ENCODE measurements at regions not wholly inside any gene's neighbourhood (a gene's known extent, or its start where the extent isn't known, plus 50 kb on each side); places are given as distances from the start of the nearest gene placed in this dataset.
"Not testable (repeated sequence)": the region's sequence is repeated elsewhere in the genome, so short reads cannot be mapped to it uniquely, and the experiment has no call there.

DNA sequence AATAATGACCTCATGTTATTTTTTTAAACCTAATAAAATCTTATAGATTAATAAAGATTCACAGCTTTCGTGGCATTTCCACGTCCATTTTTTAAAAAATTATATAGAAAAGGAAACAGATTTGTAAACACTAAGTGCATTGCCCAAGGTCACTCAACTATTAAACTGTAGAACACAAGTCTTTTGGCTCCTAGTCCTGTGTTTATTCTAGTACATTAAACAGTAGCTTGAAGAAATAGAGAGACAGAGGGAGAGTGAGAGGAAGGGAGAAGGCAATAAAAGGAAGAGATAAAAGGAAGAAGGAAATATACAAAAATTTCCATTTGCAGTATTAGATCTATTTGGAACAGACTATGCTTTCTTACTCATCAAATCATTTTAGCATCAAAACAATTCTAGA, 586.7 kb upstream of the CITED2 start:
- no peaks in the 10 kb centered on the region for H3K9me3 ChIP-seq
- no peak for TF ChIP-seq POLR2A (IDR thresholded peaks at IDR 0.05)
- TF ChIP-seq, protein P1, sequence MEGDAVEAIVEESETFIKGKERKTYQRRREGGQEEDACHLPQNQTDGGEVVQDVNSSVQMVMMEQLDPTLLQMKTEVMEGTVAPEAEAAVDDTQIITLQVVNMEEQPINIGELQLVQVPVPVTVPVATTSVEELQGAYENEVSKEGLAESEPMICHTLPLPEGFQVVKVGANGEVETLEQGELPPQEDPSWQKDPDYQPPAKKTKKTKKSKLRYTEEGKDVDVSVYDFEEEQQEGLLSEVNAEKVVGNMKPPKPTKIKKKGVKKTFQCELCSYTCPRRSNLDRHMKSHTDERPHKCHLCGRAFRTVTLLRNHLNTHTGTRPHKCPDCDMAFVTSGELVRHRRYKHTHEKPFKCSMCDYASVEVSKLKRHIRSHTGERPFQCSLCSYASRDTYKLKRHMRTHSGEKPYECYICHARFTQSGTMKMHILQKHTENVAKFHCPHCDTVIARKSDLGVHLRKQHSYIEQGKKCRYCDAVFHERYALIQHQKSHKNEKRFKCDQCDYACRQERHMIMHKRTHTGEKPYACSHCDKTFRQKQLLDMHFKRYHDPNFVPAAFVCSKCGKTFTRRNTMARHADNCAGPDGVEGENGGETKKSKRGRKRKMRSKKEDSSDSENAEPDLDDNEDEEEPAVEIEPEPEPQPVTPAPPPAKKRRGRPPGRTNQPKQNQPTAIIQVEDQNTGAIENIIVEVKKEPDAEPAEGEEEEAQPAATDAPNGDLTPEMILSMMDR (IDR thresholded peaks at IDR 0.05 in 4 of 5, conservative IDR thresholded peaks at IDR 0.05 in 1 of 5), result no peak
- no peaks in the 10 kb centered on the region for H3K27me3 ChIP-seq
- ATAC-seq (no peak), DNase-seq (no peak)
- in situ Hi-C loops (cut with MboI; ENCODE audit: low sequenced_read_pairs in 4 of 4), result no loop called here
- intact Hi-C loops (cut with DNase I; ENCODE audit: low total_unique reads), result no loop called here
- H3K4me3 ChIP-seq, result no peak overlapping the region
- H3K27ac ChIP-seq, result no peak overlapping the region
- peaks cover 7 to 9% of the 10 kb centered on the region in 2 donors for H3K4me1 ChIP-seq
- no peaks in the 10 kb centered on the region for H3K36me3 ChIP-seq

DNA sequence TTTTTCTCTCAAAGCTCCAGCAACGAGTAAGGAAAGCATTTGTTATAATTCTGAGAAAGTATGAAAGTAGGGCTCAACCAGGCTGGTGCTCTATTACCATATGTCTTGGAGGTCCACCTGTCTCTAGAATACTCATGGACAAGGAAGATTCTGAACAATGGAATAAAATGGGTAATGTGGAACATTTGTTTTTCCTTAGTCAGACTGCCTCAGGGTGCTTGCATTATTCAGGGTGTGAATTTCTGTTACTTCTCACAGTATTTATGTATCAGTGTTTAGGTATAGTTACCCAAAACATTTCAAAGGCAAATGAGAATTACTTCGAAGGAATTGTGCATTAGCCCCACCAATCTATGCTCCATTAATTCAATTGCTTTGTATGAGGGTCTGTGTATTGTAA, 586.2 kb upstream of the CITED2 start:
- H3K27ac ChIP-seq, result no peak overlapping the region
- H3K27me3 ChIP-seq, result no peaks in the 10 kb centered on the region
- intact Hi-C loops (cut with DNase I; ENCODE audit: low total_unique reads) (no loop called here), in situ Hi-C loops (cut with MboI; ENCODE audit: low sequenced_read_pairs in 4 of 4) (no loop called here)
- ATAC-seq (no peak), DNase-seq (no peak)
- no peaks in the 10 kb centered on the region for H3K36me3 ChIP-seq
- H3K4me1 ChIP-seq, result peaks cover 7 to 9% of the 10 kb centered on the region in 2 donors
- no peaks in the 10 kb centered on the region for H3K9me3 ChIP-seq
- H3K4me3 ChIP-seq, result no peak overlapping the region
- TF ChIP-seq POLR2A (IDR thresholded peaks at IDR 0.05), result no peak
- TF ChIP-seq, protein P1 (IDR thresholded peaks at IDR 0.05 in 4 of 5, conservative IDR thresholded peaks at IDR 0.05 in 1 of 5), result no peak

DNA sequence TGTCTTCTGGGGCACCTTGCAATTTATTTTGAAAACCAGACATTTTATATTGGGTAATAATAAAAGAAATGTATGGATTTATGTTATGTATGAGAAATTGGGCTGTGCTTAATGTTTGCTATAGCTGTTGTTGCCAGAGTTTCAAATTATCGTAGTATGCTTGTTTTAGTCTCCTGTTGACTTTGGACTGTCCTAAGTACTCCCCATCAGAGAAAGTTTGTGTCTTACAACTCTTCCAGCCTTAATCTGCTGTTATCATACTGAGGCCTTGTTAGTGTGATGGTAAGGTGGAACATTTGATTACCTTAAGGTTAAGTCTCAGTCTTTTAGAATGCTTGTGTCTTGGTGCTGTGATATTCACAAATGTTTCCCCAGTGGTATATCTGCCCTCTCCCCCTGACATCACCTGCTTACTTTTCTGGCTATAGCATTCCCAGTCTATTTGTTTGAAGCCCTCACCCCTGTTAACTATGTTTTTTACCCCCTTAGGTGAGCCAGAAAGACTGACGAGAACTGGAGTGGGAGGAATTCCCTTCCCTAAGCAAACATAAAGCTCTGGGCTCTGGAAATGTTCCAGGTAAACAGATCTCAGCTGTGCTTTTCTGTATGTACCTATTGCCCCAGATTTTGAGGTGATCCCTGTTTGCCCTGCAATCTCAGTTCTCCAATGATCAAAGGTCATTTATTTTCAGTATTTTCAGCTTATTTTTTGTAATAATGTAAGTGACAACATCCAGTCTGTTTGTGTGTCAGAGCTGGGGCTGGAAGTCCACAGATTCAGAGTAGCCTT, 581.1 kb upstream of the CITED2 start:
- in situ Hi-C loops (cut with MboI; ENCODE audit: low sequenced_read_pairs in 4 of 4), result no loop called here
- intact Hi-C loops (cut with DNase I; ENCODE audit: low total_unique reads), result no loop called here
- no peaks in the 10 kb centered on the region for H3K9me3 ChIP-seq
- no peak for ATAC-seq
- TF ChIP-seq, protein P1 (IDR thresholded peaks at IDR 0.05 in 4 of 5, conservative IDR thresholded peaks at IDR 0.05 in 1 of 5), result no peak
- TF ChIP-seq POLR2A (IDR thresholded peaks at IDR 0.05), result no peak
- no peak overlapping the region for H3K27ac ChIP-seq
- no peaks in the 10 kb centered on the region for H3K27me3 ChIP-seq
- DNase-seq, result no peak
- no peak overlapping the region for H3K4me3 ChIP-seq
- H3K36me3 ChIP-seq, result no peaks in the 10 kb centered on the region
- H3K4me1 ChIP-seq, result no peaks in the 10 kb centered on the region

DNA sequence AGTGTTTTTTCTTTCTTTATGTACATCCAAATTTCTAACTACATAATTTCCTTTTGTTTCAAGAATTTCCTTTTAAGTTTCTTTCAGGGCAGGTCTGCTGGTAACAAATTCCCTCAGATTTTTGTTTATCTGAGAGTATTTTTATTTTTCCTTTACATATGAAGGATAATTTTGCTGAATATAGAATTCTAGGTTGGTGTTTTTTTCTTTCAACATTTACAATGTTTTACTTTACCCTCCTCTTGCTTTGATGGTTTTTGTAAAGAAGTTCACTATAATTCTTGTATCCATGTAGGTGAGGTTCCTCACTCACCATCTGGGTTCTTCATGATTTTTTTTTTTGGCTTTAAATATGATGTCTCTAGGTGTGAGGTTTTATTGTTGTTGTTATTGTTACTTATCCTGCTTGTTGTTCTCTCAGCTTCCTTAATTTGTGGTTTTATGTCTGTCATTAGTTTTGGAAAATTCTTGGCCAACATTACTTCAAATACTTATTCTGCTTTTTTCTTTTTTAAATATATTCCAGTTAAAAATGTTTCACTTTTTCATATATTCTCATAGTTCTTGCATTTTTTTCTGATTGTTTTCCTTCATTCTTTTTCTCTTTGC, 580.1 kb upstream of the CITED2 start:
- H3K27me3 ChIP-seq, result no peaks in the 10 kb centered on the region
- no peak overlapping the region for H3K4me3 ChIP-seq
- no peaks in the 10 kb centered on the region for H3K9me3 ChIP-seq
- no peak for TF ChIP-seq POLR2A (IDR thresholded peaks at IDR 0.05)
- TF ChIP-seq, protein P1 (IDR thresholded peaks at IDR 0.05 in 4 of 5, conservative IDR thresholded peaks at IDR 0.05 in 1 of 5), result no peak
- in situ Hi-C loops (cut with MboI; ENCODE audit: low sequenced_read_pairs in 4 of 4) (no loop called here), intact Hi-C loops (cut with DNase I; ENCODE audit: low total_unique reads) (no loop called here)
- no peak for DNase-seq
- H3K36me3 ChIP-seq, result no peaks in the 10 kb centered on the region
- H3K4me1 ChIP-seq, result no peaks in the 10 kb centered on the region
- no peak for ATAC-seq
- H3K27ac ChIP-seq, result no peak overlapping the region

DNA sequence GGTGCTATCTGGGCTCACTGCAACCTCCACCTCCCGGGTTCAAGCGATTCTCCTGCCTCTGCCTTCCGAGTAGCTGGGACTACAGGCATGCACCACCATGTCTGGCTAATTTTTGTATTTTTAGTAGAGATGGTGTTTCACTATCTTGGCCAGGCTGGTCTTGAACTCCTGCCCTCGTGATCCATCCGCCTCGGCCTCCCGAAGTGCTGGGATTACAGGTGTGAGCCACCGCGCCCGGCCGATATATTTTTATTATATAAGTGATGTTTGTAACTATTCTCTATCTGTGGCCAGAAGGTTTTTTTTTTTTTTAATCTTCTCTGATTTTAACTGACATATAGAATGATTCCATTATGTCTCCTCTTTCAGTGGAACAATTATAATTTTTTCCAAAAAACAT, 579.3 kb upstream of the CITED2 start:
- H3K36me3 ChIP-seq; H3K4me3 ChIP-seq; intact Hi-C loops (cut with DNase I; ENCODE audit: low total_unique reads); H3K9me3 ChIP-seq; H3K4me1 ChIP-seq; H3K27ac ChIP-seq; H3K27me3 ChIP-seq; DNase-seq; in situ Hi-C loops (cut with MboI; ENCODE audit: low sequenced_read_pairs in 4 of 4); ATAC-seq: not testable (repeated sequence)
